Left ventricle myocardium inferior (tissue), 1 donor: ENCODE measurements at regions not wholly inside any gene's neighbourhood (a gene's known extent, or its start where the extent isn't known, plus 50 kb on each side); places are given as distances from the start of the nearest gene placed in this dataset.

Experiments
- DNase-seq: peaks from one replicate; pipeline ENCODE4 v3.0.0-alpha.2; 2020
- H3K27ac ChIP-seq: fragments of 200-600 bp; replicated peaks from 2 replicates; pipeline ENCODE4 v1.8.0; 2021
- H3K27me3 ChIP-seq: fragments of 200-600 bp; 2 replicates; pipeline ENCODE4 v1.8.0; 2021; ENCODE audit warnings: low read depth
- H3K36me3 ChIP-seq: fragments of 200-600 bp; 2 replicates; pipeline ENCODE4 v1.8.0; 2021
- H3K4me1 ChIP-seq: fragments of 200-600 bp; 2 replicates; pipeline ENCODE4 v1.8.0; 2021
- H3K4me3 ChIP-seq: fragments of 200-600 bp; 2 replicates; pipeline ENCODE4 v1.8.0; 2021; ENCODE audit warnings: mild to moderate bottlenecking, moderate library complexity
- H3K9me3 ChIP-seq: fragments of 200-600 bp; replicated peaks from 2 replicates; pipeline ENCODE4 v1.8.0; 2021
- intact Hi-C: fragments of 100-400 bp; cut with micrococcal nuclease; formaldehyde crosslinking; loops from one replicate; pipeline ENCODE4 v1.11.0; 2022
- TF ChIP-seq, protein P1 (sequence below): fragments of 200-600 bp; IDR thresholded peaks from 2 replicates; pipeline ENCODE4 v1.8.0; 2021; ENCODE audit warnings: antibody characterized with exemption, mild to moderate bottlenecking, borderline replicate concordance
- donor health status: DM: no; HTN: yes; CAD: no; lungs with severe emphysema.

DNA sequence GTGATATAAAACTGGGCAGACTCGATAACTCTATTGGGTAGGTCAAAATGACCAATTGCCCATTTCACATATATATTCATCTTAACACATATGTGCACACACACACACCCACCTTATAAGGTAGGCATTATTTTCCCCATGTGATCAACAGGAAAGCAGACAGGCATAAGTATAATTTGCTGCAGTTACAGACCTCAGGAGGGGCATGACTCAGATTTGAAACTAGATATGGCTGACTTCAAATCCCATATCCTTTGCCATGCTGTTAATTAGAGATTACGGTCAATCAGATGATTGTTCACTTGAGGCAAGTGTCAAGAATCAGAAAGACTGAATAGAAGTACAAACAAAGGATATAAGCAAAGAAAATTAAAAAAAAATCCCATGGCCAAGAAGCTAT, 910.6 kb downstream of the NTRK3 start:
- Histone ChIP-seq H3K9me3 (peaks cover 4% of the 10 kb centered on the region), H3K27me3 (no peaks in the 10 kb centered on the region), H3K36me3 (no peaks in the 10 kb centered on the region), H3K27ac (no peak overlapping the region), H3K4me1 (no peaks in the 10 kb centered on the region), H3K4me3 (no peak overlapping the region)
- no peak for DNase-seq
- TF ChIP-seq, protein P1, sequence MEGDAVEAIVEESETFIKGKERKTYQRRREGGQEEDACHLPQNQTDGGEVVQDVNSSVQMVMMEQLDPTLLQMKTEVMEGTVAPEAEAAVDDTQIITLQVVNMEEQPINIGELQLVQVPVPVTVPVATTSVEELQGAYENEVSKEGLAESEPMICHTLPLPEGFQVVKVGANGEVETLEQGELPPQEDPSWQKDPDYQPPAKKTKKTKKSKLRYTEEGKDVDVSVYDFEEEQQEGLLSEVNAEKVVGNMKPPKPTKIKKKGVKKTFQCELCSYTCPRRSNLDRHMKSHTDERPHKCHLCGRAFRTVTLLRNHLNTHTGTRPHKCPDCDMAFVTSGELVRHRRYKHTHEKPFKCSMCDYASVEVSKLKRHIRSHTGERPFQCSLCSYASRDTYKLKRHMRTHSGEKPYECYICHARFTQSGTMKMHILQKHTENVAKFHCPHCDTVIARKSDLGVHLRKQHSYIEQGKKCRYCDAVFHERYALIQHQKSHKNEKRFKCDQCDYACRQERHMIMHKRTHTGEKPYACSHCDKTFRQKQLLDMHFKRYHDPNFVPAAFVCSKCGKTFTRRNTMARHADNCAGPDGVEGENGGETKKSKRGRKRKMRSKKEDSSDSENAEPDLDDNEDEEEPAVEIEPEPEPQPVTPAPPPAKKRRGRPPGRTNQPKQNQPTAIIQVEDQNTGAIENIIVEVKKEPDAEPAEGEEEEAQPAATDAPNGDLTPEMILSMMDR, result no peak
- intact Hi-C loops, result no loop called here

DNA sequence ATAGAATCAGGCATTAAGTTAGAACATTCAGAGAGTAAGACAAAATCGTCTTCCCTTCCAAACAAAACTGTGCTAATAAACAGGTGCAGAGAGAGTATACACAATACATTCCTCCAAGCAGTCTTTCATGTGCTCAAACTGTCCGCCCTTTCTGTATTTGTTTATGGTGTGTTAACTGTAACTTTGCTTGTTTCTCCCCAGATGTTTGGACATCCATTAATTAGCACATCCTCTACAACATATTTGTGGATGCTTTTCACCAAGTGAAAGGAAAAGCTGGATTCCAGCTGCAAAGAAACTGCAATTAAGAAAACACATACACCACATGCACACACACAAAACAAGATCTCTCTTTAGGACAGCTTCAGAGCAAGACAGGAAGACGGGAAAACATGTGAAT, 912.6 kb downstream of the NTRK3 start:
- Histone ChIP-seq H3K36me3 (no peaks in the 10 kb centered on the region), H3K4me3 (no peak overlapping the region), H3K9me3 (peaks cover 4% of the 10 kb centered on the region), H3K4me1 (no peaks in the 10 kb centered on the region), H3K27ac (no peak overlapping the region), H3K27me3 (no peaks in the 10 kb centered on the region)
- no peak for DNase-seq
- TF ChIP-seq, protein P1, result no peak
- intact Hi-C loops, result no loop called here

GRCh38 chr15:87340370-87340769, 916.2 kb downstream of the NTRK3 start:
- TF ChIP-seq, protein P1, result no peak
- H3K36me3 ChIP-seq, result no peaks in the 10 kb centered on the region
- intact Hi-C loops, result no loop called here
- no peaks in the 10 kb centered on the region for H3K4me1 ChIP-seq
- no peaks in the 10 kb centered on the region for H3K9me3 ChIP-seq
- no peak for DNase-seq
- no peaks in the 10 kb centered on the region for H3K27me3 ChIP-seq
- H3K4me3 ChIP-seq, result no peak overlapping the region
- no peak overlapping the region for H3K27ac ChIP-seq

DNA sequence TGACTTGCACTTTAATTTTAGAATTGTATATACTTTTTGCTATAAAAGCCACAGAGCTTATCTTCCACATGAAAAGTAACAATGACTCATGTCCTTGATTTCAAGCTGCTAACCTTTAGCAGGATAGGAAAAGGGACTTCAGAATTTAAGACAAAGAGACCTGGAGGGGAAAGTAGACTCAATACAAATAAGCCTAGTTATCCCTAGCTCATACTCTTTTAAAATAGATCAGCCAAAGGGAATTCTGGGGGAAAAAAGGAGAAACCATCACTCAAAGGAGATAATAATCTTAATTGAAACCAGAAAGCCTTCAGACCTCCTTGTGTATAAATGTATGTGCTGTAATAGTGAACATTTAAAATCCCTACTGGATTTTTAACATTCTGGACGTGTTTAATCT, 930.3 kb downstream of the NTRK3 start:
- H3K27me3 ChIP-seq, result no peaks in the 10 kb centered on the region
- peaks cover 6% of the 10 kb centered on the region for H3K9me3 ChIP-seq
- no peak overlapping the region for H3K27ac ChIP-seq
- DNase-seq, result no peak
- no peaks in the 10 kb centered on the region for H3K4me1 ChIP-seq
- intact Hi-C loops, result no loop called here
- H3K36me3 ChIP-seq, result no peaks in the 10 kb centered on the region
- TF ChIP-seq, protein P1, result no peak
- no peak overlapping the region for H3K4me3 ChIP-seq

GRCh38 chr15:87322870-87323269, 933.7 kb downstream of the NTRK3 start:
- Histone ChIP-seq H3K4me3 (no peak overlapping the region), H3K36me3 (no peaks in the 10 kb centered on the region), H3K27ac (no peak overlapping the region), H3K4me1 (no peaks in the 10 kb centered on the region), H3K27me3 (no peaks in the 10 kb centered on the region), H3K9me3 (no peaks in the 10 kb centered on the region)
- DNase-seq, result no peak
- TF ChIP-seq, protein P1, result no peak
- intact Hi-C loops, result no loop called here

DNA sequence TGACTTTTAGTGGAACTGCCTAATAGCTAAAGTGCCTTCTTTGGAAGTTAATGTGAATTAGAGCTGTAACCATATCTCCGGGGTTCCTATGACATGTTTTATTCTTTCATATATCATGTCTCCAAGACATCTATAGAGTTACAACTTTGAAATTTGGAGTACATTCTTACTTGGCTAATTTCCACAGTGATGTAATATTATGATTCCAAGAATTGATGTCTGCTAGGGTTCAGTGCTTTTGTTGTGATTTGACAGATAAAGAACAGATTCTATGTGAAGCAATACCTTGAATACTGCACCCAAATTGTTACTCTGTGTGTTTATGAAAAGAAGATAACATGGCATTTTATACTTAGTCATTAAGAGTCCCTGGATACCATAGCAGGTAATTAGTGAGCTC, 934.3 kb downstream of the NTRK3 start:
- DNase-seq, result no peak
- Histone ChIP-seq H3K27me3 (no peaks in the 10 kb centered on the region), H3K4me3 (no peak overlapping the region), H3K27ac (no peak overlapping the region), H3K36me3 (no peaks in the 10 kb centered on the region), H3K9me3 (no peaks in the 10 kb centered on the region), H3K4me1 (no peaks in the 10 kb centered on the region)
- intact Hi-C loops, result no loop called here
- TF ChIP-seq, protein P1, result no peak
